SHP77 treated with DMSO at 0.1 percent for 48 hours (cell line): ENCODE measurements at regions not wholly inside any gene's neighbourhood (a gene's known extent, or its start where the extent isn't known, plus 50 kb on each side); places are given as distances from the start of the nearest gene placed in this dataset.
"Not testable (repeated sequence)": the region's sequence is repeated elsewhere in the genome, so short reads cannot be mapped to it uniquely, and the experiment has no call there.

ENCODE experiments used
- DNase-seq: peaks from one replicate; lab custom pipeline; 2025; lab: John Stamatoyannopoulos, UW

- no peak for DNase-seq
These were observed 68.2 kb downstream of the LHX9 start for GRCh38 chr1:197985351-197985750.

- DNase-seq, result no peak
These were observed 69.6 kb downstream of the LHX9 start for GRCh38 chr1:197986817-197987216.

- no peak for DNase-seq
These were observed 70.1 kb downstream of the LHX9 start for GRCh38 chr1:197987294-197987693.

- DNase-seq, result not testable (repeated sequence)
These were observed 71.4 kb downstream of the LHX9 start for GRCh38 chr1:197988581-197988980.

GRCh38 chr1:197989058-197989457 is 71.9 kb downstream of the LHX9 start:
- DNase-seq, result no peak

GRCh38 chr1:197991594-197991993 is 74.4 kb downstream of the LHX9 start:
- no peak for DNase-seq

- DNase-seq, result no peak
These were observed 77.8 kb downstream of the LHX9 start for GRCh38 chr1:197994907-197995407.

- DNase-seq, result no peak
These were observed 78.5 kb downstream of the LHX9 start for GRCh38 chr1:197995408-197996258.

GRCh38 chr1:197996259-197996512 is 79.0 kb downstream of the LHX9 start:
- DNase-seq, result not testable (repeated sequence)

GRCh38 chr1:197998110-197998509 is 80.9 kb downstream of the LHX9 start:
- DNase-seq, result no peak

GRCh38 chr1:198001776-198002408 is 84.7 kb downstream of the LHX9 start:
- DNase-seq, result no peak

GRCh38 chr1:198003468-198003867 is 86.3 kb downstream of the LHX9 start:
- no peak for DNase-seq

GRCh38 chr1:198007011-198007410 is 89.8 kb downstream of the LHX9 start:
- no peak for DNase-seq

- DNase-seq, result no peak
These were observed 90.8 kb downstream of the LHX9 start for GRCh38 chr1:198007687-198008607.

- DNase-seq, result no peak
These were observed 97.2 kb downstream of the LHX9 start for GRCh38 chr1:198014355-198014754.

- no peak for DNase-seq
These were observed 98.1 kb downstream of the LHX9 start for GRCh38 chr1:198015309-198015708.

- DNase-seq, result no peak
These were observed 101.4 kb downstream of the LHX9 start for GRCh38 chr1:198018529-198018928.

GRCh38 chr1:198019126-198019525 is 102.0 kb downstream of the LHX9 start:
- DNase-seq, result no peak

GRCh38 chr1:198024336-198024735 is 107.2 kb downstream of the LHX9 start:
- DNase-seq, result no peak

- peak; percentile 6 for DNase-seq
These were observed 107.6 kb downstream of the LHX9 start for GRCh38 chr1:198024782-198025181.

- no peak for DNase-seq
These were observed 113.5 kb downstream of the LHX9 start for GRCh38 chr1:198030682-198031081.

- DNase-seq, result no peak
These were observed 113.9 kb downstream of the LHX9 start for GRCh38 chr1:198031086-198031485.

- no peak for DNase-seq
These were observed 115.5 kb downstream of the LHX9 start for GRCh38 chr1:198032668-198033067.
